Fibroblast of the conjunctiva (primary cell): ENCODE measurements at regions not wholly inside any gene's neighbourhood (a gene's known extent, or its start where the extent isn't known, plus 50 kb on each side); places are given as distances from the start of the nearest gene placed in this dataset.
A peak's percentile ranks its signal among the peaks of the same experiment; 100 is the strongest.

Experiments
- DNase-seq: peaks from one replicate; pipeline ENCODE4 v3.0.0-alpha.2; 2010; ENCODE audit warnings: low read depth

DNA sequence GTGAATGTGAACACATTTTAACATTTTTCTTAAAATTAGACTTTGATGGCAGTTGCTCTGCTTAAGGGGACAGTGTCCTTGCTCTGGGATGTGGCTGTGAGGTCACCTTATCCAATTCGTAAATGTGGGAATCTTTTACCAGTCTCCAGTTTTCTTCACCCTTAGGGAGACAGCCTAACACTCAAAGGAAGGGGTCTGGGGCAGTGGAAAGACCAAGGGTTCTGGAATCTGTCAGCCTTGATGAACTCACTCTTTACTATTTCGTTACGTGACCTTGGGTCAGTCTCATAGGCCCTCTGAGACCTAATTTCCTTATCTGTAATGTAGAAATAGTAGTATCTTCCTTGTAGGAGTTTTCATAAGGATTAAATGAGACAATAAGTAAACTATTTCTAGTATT, 245.6 kb upstream of the ATP2B1 start:
- no peak for DNase-seq

DNA sequence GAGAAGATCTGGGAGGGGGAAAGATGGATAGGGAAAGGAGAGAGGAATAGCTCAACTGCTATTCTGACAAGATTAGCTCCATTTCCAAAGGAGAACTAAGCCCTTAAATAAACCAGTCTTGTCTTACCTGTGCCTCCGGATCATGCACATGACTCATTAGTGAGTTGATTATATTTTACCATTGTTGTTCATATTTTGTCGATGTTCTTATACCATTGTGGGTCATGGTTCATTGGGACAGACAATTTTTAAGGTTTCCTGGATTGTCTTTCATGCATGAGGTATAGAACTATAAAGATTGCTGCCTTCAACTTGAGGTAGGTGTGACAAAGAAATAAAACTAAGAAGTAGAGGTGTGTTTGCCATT, 243.0 kb upstream of the ATP2B1 start:
- no peak for DNase-seq

DNA sequence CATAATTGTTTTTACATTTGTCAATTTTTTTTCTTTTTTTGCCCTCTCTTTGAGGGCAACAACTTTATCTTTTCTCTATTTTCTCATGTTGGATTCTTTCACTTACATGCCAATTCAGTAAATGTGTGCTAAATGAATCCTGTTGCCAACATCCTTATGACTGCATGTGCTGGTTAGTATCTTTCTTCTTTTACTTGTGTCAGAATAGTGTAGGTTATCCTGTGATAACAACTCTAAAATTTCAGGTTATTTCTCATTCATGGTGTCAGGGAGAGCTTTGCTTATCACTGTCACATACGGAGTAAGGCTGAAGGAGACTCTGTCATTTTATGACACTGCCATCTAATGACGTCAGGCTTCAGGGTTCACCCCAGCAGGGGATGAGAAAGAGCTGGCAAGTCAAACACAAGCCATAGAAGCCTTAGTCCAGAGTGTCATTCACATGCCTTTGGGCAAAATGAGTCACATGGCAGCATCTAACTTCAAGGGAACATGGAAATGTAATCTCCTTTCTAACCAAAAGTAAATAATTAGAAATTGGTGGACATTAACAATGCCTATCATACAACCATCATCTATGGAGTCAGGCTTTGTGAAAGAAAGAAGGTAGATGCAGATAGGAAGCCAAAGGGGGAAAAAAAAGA, 242.5 kb upstream of the ATP2B1 start:
- no peak for DNase-seq

GRCh38 chr12:89950421-89950820, 241.8 kb upstream of the ATP2B1 start:
- DNase-seq = no peak

- DNase-seq = peak; percentile 60
Measured at GRCh38 chr12:89949457-89950195, 241.0 kb upstream of the ATP2B1 start.

GRCh38 chr12:89948271-89949175, 239.9 kb upstream of the ATP2B1 start:
- no peak for DNase-seq

DNA sequence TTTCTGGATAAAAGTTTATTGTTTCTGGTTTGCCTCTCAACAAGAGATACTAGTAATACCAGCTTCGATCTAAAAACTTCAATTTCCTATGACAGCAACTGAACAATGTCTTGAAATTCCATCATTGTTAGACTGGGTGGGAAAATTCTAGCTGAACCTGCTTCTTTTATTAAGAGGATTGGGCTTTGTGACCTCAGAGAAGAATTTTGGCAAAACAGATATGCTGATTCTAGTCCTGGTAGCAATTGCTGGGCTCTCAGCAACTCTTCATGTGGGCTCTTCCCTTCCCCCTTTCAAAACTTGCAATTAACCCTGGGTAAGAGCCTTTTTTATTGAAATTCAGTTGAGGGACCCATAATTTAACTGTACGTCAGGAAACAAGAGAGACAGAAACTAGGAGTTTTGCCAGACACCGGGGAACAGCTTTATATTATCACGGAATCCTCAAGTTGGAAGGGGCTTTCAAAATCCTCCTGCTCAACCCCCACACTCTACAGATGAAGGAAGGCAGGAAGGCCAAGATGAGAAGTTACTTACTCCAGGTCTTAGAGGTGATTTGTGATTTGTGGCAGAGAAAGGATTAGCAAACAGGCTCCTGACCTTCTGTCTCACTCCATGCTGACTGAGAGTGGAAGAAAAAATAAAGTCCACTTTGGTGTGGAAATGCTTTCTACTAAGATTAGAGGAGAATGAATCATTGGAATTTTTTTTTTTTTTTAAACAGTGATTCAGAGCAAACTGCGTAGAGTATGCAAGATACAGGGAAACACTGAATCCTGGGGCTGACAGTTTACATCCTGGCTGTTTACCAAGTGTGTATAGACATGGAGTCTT, 239.0 kb upstream of the ATP2B1 start:
- DNase-seq = peak; percentile 71

DNA sequence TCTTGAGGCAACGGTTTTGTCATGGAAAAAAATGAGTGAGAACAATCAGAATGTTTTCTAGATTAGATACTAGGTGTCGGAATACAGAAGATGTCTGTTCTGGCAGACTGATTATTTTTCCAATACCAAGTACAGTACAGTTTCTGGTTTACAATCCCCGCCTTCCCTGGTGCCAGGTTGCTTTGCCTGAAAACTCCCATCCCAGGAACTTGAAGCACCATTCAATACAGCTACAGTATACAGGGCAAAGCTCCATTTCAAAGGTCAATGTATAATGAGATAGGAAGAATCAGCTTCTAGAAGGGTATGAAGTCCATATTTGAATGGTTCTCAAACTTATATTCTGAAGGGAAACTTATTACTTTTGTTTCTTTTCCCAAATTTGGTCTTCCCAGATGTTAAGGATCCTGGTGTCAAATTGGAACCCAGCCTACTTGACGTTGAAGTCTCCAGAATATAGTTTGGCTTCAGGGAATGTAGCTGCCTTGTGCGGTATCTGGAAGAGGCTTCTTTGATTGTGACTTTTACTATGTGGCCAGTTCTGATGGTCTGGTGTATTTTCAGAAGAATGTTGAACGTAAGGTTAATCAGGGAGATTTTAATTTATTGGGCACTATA, 238.0 kb upstream of the ATP2B1 start:
- DNase-seq = no peak

GRCh38 chr12:89945123-89945522, 236.5 kb upstream of the ATP2B1 start:
- DNase-seq = no peak

DNA sequence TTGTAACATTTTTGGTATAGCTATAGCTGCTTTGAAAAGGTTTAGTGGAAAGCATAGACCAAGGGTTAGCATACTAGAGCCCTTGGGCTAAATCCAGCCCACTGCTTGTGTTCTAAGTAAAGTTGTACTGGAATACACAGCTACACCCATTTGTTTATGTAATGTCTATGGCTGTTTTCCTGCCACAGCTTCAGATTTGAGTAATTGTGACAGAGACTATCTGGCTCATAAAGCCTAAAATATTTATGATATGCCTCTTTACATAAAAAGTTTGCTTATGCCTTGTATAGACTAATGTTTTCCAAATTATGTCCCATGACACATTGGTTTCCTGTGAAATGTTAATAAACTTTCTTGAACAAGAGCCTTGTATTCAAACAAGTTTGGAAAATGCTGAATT, 234.8 kb upstream of the ATP2B1 start:
- DNase-seq = no peak

- DNase-seq = no peak
Measured at GRCh38 chr12:89941436-89941835, 232.8 kb upstream of the ATP2B1 start.

DNA sequence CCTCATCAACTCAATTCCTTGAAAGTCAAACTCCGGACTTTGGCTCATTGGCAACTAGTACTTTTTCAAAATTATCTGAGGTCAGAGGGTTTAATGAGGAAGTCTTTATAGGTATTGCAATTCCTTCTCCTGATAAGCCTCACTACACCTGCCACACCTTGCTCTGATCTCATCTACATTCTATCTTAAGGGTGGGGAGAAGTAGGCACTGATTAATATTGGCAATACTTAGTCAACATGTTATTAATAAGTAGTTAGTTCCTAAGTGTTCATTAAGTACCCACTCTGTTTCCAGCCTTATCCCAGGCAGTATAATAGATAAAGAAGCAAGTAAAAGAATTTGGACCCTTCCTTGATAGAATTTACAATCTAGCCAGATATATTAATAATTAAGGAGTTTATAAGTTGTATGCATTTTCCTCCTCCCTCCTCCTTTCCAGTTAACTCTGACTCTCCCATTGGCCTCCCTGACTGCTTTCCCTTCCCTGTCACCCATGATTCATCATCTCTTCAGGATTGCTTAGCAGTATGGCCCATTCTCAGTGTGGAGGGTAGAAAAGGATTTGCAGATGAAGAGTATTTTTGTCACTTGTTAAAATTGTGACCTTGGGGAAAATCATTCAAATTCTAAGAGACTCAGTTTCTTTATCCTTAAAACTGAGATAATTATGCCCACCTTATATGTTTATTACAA, 231.0 kb upstream of the ATP2B1 start:
- DNase-seq = no peak

GRCh38 chr12:89936631-89937030, 228.0 kb upstream of the ATP2B1 start:
- DNase-seq = no peak

GRCh38 chr12:89935850-89936249, 227.2 kb upstream of the ATP2B1 start:
- no peak for DNase-seq

DNA sequence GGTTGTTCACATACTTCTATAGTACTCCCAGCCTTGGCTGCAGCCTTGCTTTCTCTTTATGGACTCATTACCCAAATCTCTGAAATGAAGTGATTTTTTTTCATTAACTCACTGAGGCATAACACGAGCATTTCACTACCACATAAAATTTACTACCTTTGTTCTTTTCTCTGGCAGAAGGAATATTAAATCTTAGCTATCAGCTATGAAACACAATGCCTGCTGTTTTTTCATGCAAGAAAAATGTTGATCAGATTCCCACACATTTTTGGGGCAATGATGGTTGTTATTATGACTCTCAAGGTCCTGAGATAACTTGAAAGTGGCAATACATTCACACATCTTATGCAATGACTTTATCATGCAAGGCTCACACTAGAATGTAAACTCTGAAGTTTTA, 225.3 kb upstream of the ATP2B1 start:
- DNase-seq = no peak

DNA sequence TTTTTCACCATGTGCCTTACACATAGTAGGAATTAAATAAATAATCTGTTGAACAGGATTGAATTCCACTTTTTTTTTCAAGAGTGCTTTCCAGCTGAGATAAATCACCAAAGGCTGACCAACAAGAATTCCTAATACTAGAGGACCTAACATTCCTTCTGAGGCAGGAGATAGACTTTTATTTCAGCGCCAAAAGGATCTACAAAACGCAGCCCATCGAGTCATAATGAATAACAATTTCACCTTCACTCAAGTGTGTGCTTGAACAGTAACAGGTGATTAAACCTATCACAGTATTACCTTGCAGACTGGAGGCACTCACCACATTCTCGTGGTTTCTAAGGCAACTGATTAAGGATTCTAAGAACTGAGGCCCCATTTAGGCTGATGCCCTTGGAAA, 224.3 kb upstream of the ATP2B1 start:
- DNase-seq = no peak

GRCh38 chr12:89928467-89928866, 219.8 kb upstream of the ATP2B1 start:
- no peak for DNase-seq

DNA sequence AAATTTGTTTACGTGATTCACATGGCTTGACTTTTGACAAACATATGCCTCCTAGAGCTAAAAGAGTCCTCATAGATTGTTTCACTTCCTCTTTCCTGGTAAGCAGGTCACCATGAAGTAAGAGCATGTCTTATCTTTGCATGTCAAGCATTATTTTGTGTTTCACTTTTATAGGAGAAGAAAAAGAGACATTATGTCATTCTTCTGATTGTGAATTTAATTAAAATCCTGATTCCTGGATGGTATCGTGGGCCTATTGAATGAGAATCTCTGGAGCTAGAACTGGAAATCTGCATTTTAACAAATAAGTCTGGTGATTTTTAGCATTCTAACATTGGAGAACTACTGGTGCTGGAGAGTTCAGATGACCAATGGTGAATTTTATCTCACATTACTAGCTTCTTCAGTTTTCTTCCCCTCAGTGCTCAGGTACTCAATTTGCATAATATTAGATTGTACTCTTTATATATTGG, 218.6 kb upstream of the ATP2B1 start:
- no peak for DNase-seq

DNA sequence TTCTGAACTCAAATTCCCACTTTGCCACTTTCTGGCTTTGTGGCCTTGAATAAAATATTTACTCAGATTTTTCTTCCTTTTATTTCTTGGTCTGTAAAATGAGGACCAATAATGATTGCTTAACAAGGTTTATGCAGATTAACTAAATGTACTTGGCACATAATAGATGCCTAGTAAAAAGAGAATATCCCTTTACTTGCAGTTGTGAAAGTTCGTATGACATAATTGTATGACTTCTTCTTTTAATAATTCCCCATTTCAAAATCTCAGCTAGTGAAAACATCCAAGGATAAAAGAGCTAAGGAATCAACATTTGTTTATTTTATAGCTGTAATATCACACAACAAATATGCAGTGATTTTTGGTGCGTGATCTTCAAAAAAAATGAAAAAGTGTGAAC, 215.6 kb upstream of the ATP2B1 start:
- no peak for DNase-seq

DNA sequence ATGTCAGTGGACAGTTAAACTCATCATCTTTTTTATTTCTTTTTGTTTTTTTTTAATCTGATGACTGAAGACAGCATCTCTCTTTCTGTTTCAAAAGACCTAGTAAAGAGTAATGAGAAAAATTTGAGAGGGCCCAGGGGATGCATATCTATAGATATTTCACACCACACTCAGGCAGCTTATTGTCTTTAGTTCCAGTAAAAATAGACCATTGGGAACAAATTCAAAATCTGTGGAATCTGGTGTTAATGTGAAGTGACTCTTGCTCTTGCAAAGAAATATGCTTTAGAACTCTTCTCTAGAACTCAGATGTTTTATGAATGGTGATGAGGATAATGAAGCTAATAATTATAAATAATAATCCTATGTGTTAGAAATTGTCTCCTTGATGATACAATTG, 214.5 kb upstream of the ATP2B1 start:
- DNase-seq = no peak

DNA sequence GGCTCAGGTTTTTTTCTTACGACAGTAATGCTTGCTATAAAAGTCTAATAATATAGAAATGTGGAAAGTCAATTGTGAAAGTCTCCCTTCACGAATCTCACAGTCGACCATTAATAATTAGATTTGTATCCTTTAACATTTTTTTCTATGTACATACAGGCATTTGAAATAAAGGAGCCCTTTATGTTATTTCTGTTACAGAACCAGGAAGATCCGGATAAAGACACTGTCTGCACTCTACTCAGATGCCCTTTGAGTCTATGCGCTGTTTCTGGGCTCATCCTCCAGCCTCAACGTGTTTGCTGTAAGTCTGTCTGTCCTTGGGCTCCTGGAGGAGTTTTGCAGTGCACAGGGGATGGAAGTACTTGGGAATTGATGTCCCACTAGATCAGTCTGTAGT, 212.2 kb upstream of the ATP2B1 start:
- no peak for DNase-seq
